BJ (cell line): ENCODE measurements at regions not wholly inside any gene's neighbourhood (a gene's known extent, or its start where the extent isn't known, plus 50 kb on each side); places are given as distances from the start of the nearest gene placed in this dataset.

Experiments
- CTCF ChIA-PET: fragments of 350-600 bp; formaldehyde crosslinking; extraction: SDS; loops from one replicate; lab custom pipeline; 2021; ENCODE audit warnings: antibody characterized with exemption, inconsistent platforms; lab: Yijun Ruan, JAX
- POLR2A ChIA-PET: fragments of 300-600 bp; sonication (Branson Sonifier 250); formaldehyde crosslinking; extraction: SDS; loops from one replicate; lab custom pipeline; 2021; ENCODE audit warnings: antibody characterized with exemption; lab: Charles Lee
- DNase-seq: peaks from one replicate; pipeline ENCODE4 v3.0.0-alpha.2; 2011; ENCODE audit warnings: low read depth
- H3K27me3 ChIP-seq: 2 replicates; pipeline ENCODE4 v1.6.0; 2011; ENCODE audit warnings: low read length; ENCODE audit not compliant: control insufficient read depth, insufficient read depth
- H3K36me3 ChIP-seq: 2 replicates; pipeline ENCODE4 v1.5.1; 2011; ENCODE audit warnings: low read length; ENCODE audit not compliant: control insufficient read depth, insufficient read depth
- H3K4me3 ChIP-seq: 2 replicates; pipeline ENCODE4 v1.5.1; 2011; ENCODE audit warnings: low read depth, mild to moderate bottlenecking, control low read depth, low read length
- TF ChIP-seq, protein P1 (sequence below): IDR thresholded peaks from 2 replicates; pipeline ENCODE4 v1.5.1; 2011; ENCODE audit warnings: low read depth, mild to moderate bottlenecking, control low read depth, inconsistent platforms, low read length, moderate library complexity; ENCODE audit not compliant: insufficient read depth

DNA sequence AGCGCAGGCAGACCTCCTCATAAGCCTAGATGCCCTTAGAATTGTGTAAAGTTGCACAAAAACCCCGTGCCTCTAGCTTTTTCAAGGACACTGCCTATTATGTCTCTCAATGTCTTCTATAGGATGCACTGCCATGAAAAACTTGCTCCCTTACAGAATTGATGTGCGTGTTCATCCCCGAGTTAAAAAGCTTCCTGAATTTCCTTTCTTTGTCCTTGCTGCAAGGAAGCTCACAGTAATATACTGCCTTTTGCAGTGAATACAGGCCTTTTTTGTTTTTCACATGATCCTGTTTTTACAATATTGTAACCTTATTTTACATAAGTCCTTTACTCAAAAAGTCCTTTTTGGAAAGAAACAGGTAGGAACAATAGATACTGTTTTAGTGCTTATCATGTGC, 193.0 kb downstream of the TTLL7 start:
- TF ChIP-seq, protein P1, sequence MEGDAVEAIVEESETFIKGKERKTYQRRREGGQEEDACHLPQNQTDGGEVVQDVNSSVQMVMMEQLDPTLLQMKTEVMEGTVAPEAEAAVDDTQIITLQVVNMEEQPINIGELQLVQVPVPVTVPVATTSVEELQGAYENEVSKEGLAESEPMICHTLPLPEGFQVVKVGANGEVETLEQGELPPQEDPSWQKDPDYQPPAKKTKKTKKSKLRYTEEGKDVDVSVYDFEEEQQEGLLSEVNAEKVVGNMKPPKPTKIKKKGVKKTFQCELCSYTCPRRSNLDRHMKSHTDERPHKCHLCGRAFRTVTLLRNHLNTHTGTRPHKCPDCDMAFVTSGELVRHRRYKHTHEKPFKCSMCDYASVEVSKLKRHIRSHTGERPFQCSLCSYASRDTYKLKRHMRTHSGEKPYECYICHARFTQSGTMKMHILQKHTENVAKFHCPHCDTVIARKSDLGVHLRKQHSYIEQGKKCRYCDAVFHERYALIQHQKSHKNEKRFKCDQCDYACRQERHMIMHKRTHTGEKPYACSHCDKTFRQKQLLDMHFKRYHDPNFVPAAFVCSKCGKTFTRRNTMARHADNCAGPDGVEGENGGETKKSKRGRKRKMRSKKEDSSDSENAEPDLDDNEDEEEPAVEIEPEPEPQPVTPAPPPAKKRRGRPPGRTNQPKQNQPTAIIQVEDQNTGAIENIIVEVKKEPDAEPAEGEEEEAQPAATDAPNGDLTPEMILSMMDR, result no peak
- ChIA-PET POLR2A (no interaction called here), CTCF (interaction anchor here (0.6 kb wide), 1 partner anchor 21 kb away, joined by 3 read pairs; no protein-coding TSS in a partner anchor)
- Histone ChIP-seq H3K4me3 (no peak overlapping the region), H3K27me3 (no peaks in the 10 kb centered on the region), H3K36me3 (no peaks in the 10 kb centered on the region)
- DNase-seq, result no peak

DNA sequence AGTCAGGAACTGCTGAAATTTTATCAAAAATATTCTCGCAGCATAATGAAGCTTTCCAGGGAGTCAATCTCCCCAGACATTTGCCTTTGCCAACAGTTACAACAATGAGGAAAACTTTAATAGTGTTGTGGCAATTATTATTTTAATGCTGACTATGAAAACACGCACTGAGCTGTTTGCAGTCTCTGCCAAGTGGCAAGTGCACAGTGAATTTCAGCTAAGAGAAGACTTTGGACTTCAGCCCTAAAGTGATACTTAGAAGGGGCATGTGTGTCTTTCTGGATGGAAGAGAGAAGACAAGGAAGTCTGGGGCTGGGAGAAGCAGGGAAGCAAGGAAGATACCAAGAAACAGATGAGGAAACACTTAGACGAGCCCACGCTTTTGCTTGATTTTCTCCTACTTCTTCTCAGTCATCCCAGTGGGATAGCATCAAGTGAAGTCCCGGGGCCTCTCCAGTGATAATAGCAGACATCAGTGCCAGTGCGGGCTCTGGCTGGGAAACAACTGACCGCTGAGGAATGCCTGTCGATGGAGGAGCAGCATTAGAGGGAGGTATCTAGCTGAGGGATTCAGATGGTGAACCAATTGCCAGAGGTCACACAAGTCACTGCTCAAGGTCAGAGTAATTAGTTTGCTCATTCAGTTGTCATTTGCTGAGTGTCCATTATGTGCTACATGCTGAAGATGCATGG, 196.3 kb downstream of the TTLL7 start:
- CTCF ChIA-PET, result interaction anchor here (0.6 kb wide), 1 partner anchor 1468 kb away, joined by 5 read pairs; no protein-coding TSS in a partner anchor
- Histone ChIP-seq H3K27me3 (no peaks in the 10 kb centered on the region), H3K36me3 (no peaks in the 10 kb centered on the region), H3K4me3 (no peak overlapping the region)
- POLR2A ChIA-PET, result interaction anchor here (0.6 kb wide), 1 partner anchor 103 kb away, joined by 4 read pairs; no protein-coding TSS in a partner anchor
- DNase-seq, result no peak
- TF ChIP-seq, protein P1, result no peak

DNA sequence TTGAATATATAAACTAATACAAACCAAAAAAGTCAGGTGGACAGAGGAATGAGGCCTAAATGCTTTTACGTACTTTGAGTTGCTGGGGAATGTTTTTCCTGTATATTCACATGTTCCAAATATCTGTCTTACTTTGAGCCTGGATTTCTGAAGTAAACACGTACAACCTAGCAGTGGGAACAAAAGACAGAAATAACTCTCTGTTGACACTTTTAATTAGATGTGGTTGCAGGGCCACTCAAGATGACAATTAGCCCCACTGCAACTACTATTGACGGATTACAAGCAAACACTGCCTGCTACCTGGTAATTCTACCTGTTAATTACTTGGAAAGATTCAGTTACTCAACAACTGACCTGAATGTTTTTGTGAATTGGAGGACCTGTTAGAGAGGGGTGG, 196.9 kb downstream of the TTLL7 start:
- CTCF ChIA-PET, result no interaction called here
- POLR2A ChIA-PET, result no interaction called here
- no peak overlapping the region for H3K4me3 ChIP-seq
- no peaks in the 10 kb centered on the region for H3K27me3 ChIP-seq
- no peaks in the 10 kb centered on the region for H3K36me3 ChIP-seq
- TF ChIP-seq, protein P1, result no peak
- DNase-seq, result no peak

DNA sequence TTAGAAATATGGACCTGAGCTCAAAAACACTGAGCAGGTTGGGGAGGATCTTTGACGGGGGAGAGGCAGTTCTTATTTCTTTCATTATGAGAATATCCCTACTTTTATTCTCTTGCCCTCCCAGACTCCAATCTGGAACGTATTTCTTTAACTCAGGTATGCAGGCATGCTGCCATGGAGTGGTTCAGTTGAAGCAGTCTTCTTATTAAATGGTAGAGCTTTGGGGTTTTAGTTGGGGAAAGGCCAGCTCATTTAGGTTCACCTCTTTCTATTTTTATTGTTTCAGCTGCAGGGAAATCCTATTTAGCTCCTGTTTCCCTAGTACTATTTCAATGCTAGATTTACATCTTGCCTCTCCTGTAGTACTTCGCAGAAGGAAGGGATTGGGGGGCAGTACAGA, 198.9 kb downstream of the TTLL7 start:
- Histone ChIP-seq H3K36me3 (no peaks in the 10 kb centered on the region), H3K4me3 (no peak overlapping the region), H3K27me3 (no peaks in the 10 kb centered on the region)
- DNase-seq, result no peak
- ChIA-PET CTCF (no interaction called here), POLR2A (no interaction called here)
- TF ChIP-seq, protein P1, result no peak

DNA sequence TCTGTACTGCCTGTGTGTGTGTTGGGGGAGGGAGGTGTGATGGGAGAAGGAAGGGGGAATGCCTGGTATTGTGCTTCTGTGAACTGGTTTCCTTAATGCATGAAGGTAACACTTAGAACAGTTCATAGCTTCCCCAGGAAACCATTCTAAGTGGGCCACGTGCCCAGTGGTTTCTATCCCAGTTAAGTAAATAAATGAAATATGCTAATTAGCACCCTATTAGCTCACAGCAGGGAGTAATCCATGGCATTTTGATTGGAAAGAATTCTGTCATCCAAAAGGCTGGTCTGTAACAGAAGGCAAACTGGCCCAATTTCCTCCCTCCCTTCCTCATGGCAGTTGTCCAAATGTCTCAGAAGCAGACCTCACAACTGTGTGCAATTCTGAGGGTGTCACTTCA, 199.3 kb downstream of the TTLL7 start:
- Histone ChIP-seq H3K4me3 (no peak overlapping the region), H3K27me3 (no peaks in the 10 kb centered on the region), H3K36me3 (no peaks in the 10 kb centered on the region)
- CTCF ChIA-PET, result no interaction called here
- POLR2A ChIA-PET, result no interaction called here
- TF ChIP-seq, protein P1, result no peak
- no peak for DNase-seq
